Small intestine (tissue), 7 donors: ENCODE measurements at regions not wholly inside any gene's neighbourhood (a gene's known extent, or its start where the extent isn't known, plus 50 kb on each side); places are given as distances from the start of the nearest gene placed in this dataset.
"Not testable (repeated sequence)": the region's sequence is repeated elsewhere in the genome, so short reads cannot be mapped to it uniquely, and the experiment has no call there.

ENCODE experiments used
- DNase-seq, 2 donors: peaks; one replicate each; pipeline versions ENCODE4 v3.0.0 to v3.0.0-alpha.2; 2013
- FAIRE-seq: peaks from 2 replicates; lab custom pipeline; 2012; peaks lifted over from hg19 to GRCh38; lab: Jason Lieb, UNC
- H3K27ac ChIP-seq, 3 donors: one replicate each; pipeline ENCODE4 v1.5.1; 2013; ENCODE audit warnings: low read length in 2 of 3, mild to moderate bottlenecking in 2 of 3, control low read depth in 1 of 3, inconsistent platforms in 1 of 3, low read depth in 1 of 3, moderate library complexity in 1 of 3
- H3K27me3 ChIP-seq, 3 donors: one replicate each; pipeline ENCODE4 v1.6.1; 2013; ENCODE audit warnings: low read length in 3 of 3, inconsistent platforms in 1 of 3; ENCODE audit not compliant: control insufficient read depth in 3 of 3, insufficient read depth in 3 of 3
- H3K36me3 ChIP-seq, 3 donors: one replicate each; pipeline ENCODE4 v1.6.1; 2013; ENCODE audit warnings: low read length in 3 of 3, inconsistent platforms in 1 of 3, low read depth in 1 of 3, mild to moderate bottlenecking in 1 of 3, moderate library complexity in 1 of 3; ENCODE audit not compliant: control insufficient read depth in 3 of 3, insufficient read depth in 2 of 3
- H3K4me1 ChIP-seq, 3 donors: one replicate each; pipeline ENCODE4 v1.6.1; 2013; ENCODE audit warnings: low read length in 2 of 3, inconsistent platforms in 1 of 3, low read depth in 1 of 3, mild to moderate bottlenecking in 1 of 3, moderate library complexity in 1 of 3; ENCODE audit not compliant: control insufficient read depth in 3 of 3, insufficient read depth in 2 of 3
- H3K4me3 ChIP-seq, 3 donors: one replicate each; pipeline ENCODE4 v1.5.1; 2013; ENCODE audit warnings: low read length in 3 of 3, control low read depth in 1 of 3, inconsistent platforms in 1 of 3, low read depth in 1 of 3, mild to moderate bottlenecking in 1 of 3, moderate library complexity in 1 of 3
- H3K9me3 ChIP-seq, 2 donors: one replicate each; pipeline ENCODE4 v1.6.1; 2013; ENCODE audit warnings: low read depth in 1 of 2, low read length in 1 of 2; ENCODE audit not compliant: control insufficient read depth in 2 of 2, insufficient read depth in 1 of 2
- WGBS, 3 donors: extraction: QIAGEN DNeasy Blood & Tissue Kit; methylation state at CpG; one replicate each; pipeline ENCODE4 v1.1.7; 2013; 5-methylcytosine and 5-hydroxymethylcytosine counted together
- donor health status: healthy with polysubstance abuse.
- donor health status: control.
- donor health status: control.
- donor health status: Bipolar disorder and iron deficiency.
- donor health status: healthy.

DNA sequence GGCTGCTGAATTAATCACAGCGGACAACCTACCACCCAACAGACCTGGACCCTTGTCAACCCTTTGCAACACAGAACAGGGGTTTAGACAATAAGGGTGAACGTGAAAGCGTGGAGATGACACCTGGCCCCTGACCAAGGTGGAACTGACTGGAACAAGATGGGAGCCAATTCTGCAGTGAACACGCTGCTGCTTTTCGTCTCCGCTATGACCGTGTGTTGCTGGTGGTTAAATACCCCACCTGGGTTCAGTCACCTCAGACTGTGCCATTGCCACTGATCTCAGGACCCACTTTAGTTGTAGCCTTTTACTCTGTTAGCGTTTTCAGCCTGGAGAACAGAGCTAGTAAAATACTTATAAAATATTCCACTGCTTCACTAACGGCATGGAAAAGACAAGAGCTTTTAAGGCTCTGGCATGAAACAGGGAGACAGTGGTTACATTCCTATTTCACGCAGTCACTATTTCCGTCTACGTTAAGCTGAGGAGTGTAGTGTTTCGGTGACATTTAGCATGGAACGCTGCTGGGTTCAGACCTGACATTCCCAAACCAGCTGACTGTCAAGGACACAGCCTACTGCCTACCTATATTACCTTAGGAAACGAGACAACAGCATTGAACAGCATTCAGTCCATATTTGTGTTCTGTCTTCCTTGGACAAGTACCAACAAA, 119.5 kb upstream of the PRSS1 start:
- no peaks in the 10 kb centered on the region for H3K9me3 ChIP-seq
- no peaks in the 10 kb centered on the region for H3K4me1 ChIP-seq
- WGBS, 3 donors, result 74 to 86% (median 86%) methylated on average over 15 of the region's 15 CpGs
- peaks cover 0 to 10% (median 2%) of the 10 kb centered on the region in 3 donors for H3K27me3 ChIP-seq
- DNase-seq (no peak), FAIRE-seq (no peak)
- no peaks in the 10 kb centered on the region for H3K36me3 ChIP-seq
- no peak overlapping the region for H3K4me3 ChIP-seq
- no peak overlapping the region for H3K27ac ChIP-seq

DNA sequence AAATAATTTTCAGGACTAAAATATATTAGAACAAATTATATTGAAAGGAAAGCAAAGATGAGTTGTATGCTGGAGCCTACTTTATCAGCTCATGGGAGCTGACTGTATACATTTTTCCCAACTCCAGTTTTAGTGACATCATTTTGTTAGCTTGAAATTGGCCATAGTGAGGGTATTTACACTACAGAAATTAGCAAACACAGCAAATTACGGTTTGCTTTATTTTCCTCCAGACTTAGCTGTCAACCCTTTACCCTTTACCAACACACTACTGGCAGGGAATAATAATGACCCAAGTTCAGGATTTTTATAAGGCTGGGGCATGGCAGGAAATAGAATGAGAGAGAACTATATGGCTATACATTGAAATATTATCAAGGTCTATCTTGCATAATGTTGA, 120.3 kb upstream of the PRSS1 start:
- Histone ChIP-seq H3K27ac (no peak overlapping the region), H3K4me1 (no peaks in the 10 kb centered on the region), H3K36me3 (no peaks in the 10 kb centered on the region), H3K27me3 (peaks cover 0 to 10% (median 2%) of the 10 kb centered on the region in 3 donors), H3K9me3 (no peaks in the 10 kb centered on the region), H3K4me3 (no peak overlapping the region)
- no peak for DNase-seq
- WGBS, 3 donors, result 56 to 75% (median 73%) methylated on average over 1 of the region's 1 CpG
- FAIRE-seq, result no peak

DNA sequence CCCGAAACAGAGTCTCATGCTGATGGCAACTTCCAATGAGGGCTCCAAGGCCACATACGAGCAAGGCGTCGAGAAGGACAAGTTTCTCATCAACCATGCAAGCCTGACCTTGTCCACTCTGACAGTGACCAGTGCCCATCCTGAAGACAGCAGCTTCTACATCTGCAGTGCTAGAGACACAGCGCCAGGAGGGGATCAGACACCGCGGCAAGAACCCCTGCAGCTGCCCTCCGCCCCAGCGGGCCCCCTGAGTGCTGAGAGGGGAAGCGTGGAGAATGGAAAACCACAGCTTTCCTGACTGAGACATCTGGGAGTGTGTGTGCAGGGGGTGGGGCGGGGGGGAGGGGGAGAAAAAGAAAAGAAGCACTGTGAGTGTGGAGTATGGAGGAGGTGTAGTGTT, 122.0 kb upstream of the PRSS1 start:
- WGBS, 3 donors, result 71 to 86% (median 79%) methylated on average over 11 of the region's 11 CpGs
- not testable (repeated sequence) for H3K4me1 ChIP-seq, H3K4me3 ChIP-seq, FAIRE-seq, H3K27me3 ChIP-seq, DNase-seq, H3K36me3 ChIP-seq, H3K9me3 ChIP-seq, H3K27ac ChIP-seq

DNA sequence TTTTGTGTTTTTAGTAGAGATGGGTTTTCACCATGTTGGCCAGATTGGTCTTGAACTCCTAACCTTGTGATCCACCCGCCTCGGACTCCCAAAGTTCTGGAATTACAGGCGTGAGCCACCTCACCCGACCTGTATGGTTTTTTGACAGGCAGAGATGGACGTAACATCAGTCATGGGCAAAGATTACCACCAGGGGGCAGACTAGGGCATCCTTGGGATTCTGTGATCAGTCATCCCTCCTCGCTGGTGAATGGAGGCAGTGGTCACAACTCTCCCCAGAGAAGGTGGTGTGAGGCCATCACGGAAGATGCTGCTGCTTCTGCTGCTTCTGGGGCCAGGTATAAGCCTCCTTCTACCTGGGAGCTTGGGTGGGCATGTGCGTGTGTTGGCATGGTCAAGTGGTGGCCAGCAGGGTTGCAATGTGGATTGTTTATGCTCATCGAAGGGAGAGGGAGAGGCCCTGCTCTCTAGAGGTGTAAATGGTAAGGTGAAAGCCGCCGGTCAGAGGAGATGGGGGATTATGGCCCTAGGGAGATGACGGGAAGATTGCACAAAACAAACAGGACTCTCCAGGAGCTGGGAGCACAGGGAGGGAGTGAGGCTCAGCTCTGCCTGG, 122.7 kb upstream of the PRSS1 start:
- 49 to 80% (median 77%) methylated on average over 12 of the region's 12 CpGs for WGBS, 3 donors
- Histone ChIP-seq H3K9me3 (no peaks in the 10 kb centered on the region), H3K36me3 (no peaks in the 10 kb centered on the region), H3K4me3 (no peak overlapping the region), H3K4me1 (no peaks in the 10 kb centered on the region), H3K27ac (no peak overlapping the region), H3K27me3 (peaks cover 0 to 4% (median 2%) of the 10 kb centered on the region in 3 donors)
- FAIRE-seq, result no peak
- peak; percentile 52 to 55 for DNase-seq

DNA sequence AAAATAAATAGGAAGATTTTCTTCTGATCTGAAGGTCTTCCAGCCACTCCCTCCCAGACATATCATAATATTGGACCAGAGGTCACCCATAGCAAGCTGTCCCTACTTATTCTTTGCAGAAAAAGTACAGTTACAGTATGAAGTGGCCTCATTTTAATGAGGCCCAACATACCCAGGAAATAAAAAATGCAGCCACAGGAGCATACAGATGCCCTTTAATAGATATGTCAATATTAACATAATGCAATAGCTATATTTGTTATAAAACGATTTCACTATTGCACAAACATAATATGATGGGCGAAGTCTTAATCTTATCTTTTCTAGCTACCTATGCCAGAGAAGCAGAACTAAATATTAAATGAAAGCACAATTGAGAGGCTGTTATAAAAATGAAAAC, 124.1 kb upstream of the PRSS1 start:
- not testable (repeated sequence) for H3K4me1 ChIP-seq, FAIRE-seq, H3K36me3 ChIP-seq, H3K9me3 ChIP-seq, H3K4me3 ChIP-seq, H3K27me3 ChIP-seq, H3K27ac ChIP-seq
- 14 to 54% (median 19%) methylated on average over 2 of the region's 2 CpGs for WGBS, 3 donors
- peak in 1 of 2 donors; percentile 31 for DNase-seq

DNA sequence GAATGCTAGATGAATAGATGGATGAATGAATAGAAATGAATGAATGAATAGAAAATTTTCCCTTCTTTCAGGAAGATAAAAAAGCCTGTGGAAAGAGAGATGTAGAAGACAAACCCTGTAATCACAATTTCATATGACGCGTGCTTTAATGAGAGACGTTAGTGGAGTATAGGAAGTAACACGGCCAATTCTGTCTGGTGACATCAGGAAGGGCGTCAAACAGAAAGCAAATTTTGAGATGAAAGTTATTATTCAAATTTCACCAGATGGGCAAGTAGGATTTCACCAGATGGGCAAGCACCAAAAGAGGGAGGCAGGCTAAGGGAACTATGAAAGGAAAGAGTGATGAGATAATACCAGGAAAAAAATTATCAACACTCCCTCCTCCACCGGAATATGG, 128.9 kb upstream of the PRSS1 start:
- Histone ChIP-seq H3K27me3 (peaks cover 0 to 6% (median 0%) of the 10 kb centered on the region in 3 donors), H3K27ac (no peak overlapping the region), H3K4me3 (no peak overlapping the region), H3K9me3 (no peaks in the 10 kb centered on the region), H3K36me3 (no peaks in the 10 kb centered on the region), H3K4me1 (no peaks in the 10 kb centered on the region)
- no peak for FAIRE-seq
- DNase-seq, result no peak
- WGBS, 3 donors, result 79 to 86% (median 81%) methylated on average over 6 of the region's 6 CpGs

DNA sequence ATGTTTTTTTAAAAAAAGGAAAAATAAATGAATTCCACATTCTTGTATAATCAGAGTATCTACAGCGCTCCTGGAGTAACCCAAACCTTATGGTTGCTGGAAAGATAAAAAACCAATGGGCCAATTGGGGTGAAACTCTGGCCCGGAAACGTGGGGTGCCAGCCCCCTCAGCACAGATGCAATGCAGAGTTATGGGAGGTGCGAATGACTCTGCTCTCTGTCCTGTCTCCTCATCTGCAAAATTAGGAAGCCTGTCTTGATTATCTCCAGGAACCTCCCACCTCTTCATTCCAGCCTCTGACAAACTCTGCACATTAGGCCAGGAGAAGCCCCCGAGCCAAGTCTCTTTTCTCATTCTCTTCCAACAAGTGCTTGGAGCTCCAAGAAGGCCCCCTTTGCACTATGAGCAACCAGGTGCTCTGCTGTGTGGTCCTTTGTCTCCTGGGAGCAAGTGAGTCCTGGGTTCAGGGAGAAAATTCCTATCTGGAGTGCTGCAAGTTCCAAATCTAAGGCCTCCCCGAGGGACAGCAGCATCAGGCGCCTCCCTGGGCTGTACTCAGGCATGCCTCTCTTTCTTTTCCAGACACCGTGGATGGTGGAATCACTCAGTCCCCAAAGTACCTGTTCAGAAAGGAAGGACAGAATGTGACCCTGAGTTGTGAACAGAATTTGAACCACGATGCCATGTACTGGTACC, 130.5 kb upstream of the PRSS1 start:
- no peak overlapping the region for H3K27ac ChIP-seq
- no peaks in the 10 kb centered on the region for H3K36me3 ChIP-seq
- H3K9me3 ChIP-seq, result no peaks in the 10 kb centered on the region
- H3K27me3 ChIP-seq, result peaks cover 0 to 6% (median 0%) of the 10 kb centered on the region in 3 donors
- H3K4me1 ChIP-seq, result no peaks in the 10 kb centered on the region
- 83 to 90% (median 86%) methylated on average over 9 of the region's 9 CpGs for WGBS, 3 donors
- H3K4me3 ChIP-seq, result no peak overlapping the region
- DNase-seq (no peak), FAIRE-seq (no peak)

DNA sequence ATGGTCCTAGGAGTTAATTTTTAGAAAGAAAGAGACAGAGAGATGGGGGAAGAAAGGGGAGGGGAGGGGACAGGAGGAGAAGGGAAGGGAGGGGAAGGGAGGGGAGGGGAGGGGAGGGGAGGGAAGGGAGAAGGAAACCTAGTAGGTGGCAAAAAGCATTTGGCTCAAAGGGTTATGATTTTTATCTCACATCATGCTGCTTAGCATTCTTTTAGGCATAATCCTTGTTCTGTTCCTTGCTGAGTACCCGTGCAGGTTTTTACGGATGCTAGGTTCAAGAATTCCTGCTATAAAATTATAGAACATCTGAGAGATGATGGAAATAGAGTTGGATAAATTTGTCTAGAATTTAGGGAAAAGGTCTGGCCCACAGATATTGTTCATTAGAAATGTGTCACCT, 132.4 kb upstream of the PRSS1 start:
- Histone ChIP-seq H3K27ac (no peak overlapping the region), H3K9me3 (no peaks in the 10 kb centered on the region), H3K4me3 (no peak overlapping the region), H3K36me3 (no peaks in the 10 kb centered on the region), H3K4me1 (no peaks in the 10 kb centered on the region), H3K27me3 (peaks cover 0 to 6% (median 0%) of the 10 kb centered on the region in 3 donors)
- whole genome bisulfite sequencing, 3 donors, result 80 to 87% (median 81%) methylated on average over 2 of the region's 2 CpGs
- DNase-seq (no peak), FAIRE-seq (no peak)
